HG02763 (cell line): ENCODE measurements at regions not wholly inside any gene's neighbourhood (a gene's known extent, or its start where the extent isn't known, plus 50 kb on each side); places are given as distances from the start of the nearest gene placed in this dataset.

Experiments used
- ATAC-seq: cut with Tn5 transposase; IDR thresholded peaks from one replicate; pipeline ENCODE4 v1.9.1; 2021; ENCODE audit warnings: mild to moderate bottlenecking, moderate library complexity; ENCODE audit not compliant: unreplicated experiment

DNA sequence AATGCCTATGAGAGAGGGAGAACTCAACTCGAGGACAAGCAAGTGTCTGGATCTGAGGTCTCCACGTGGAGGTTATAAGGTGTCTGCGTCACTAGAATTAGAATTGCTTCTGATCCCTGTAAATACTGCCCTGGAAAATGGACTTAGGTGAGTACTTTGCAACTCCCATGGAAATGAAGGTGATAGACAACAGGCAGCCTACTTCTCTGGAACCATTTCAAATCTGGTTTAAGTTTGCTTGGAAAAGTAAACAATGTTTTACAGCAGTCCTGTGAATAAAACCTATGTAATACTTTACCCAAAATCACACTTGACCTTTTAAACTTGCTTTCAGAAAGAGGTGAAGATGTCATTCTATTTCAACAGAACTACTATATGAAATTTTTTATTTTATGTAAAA is 70.1 kb upstream of the TENT5A start:
- ATAC-seq, result no peak

DNA sequence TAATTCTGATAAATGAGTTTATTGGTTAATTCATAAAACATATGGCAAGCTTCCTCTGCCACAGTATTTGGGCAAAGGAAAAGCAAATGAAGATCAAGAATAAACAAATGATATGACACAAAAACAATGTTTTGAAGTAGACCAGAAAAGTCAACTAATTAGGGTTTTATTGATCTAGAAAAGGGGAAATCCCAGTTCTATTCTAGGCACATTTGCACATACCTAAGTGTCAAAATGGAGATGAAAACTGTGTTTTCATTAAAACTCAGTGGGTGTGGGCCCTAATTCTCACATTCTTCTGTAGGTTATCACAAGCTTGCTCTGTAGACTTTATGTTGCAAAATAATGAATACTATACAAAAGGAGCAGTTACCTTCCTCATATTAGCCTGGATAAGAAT is 69.0 kb upstream of the TENT5A start:
- ATAC-seq, result no peak

DNA sequence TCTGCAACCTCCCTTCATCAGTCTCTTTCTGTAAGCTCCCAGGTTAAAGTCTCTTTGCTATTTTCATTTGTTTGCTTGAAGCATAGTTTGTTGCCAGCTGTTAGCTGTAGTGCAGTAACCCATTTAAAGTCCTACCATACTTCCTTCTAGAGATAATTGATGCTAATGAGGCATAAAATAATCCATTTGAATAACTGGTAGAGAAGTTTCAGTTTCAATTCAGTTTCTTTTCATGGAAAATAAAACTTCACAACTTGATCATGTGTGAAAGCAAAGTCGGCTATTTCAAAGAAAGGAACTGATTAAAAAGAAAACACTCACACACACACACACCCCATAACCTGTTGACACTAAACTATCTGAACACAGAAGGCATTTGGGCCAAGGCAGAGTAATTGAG is 68.5 kb upstream of the TENT5A start:
- ATAC-seq, result no peak

DNA sequence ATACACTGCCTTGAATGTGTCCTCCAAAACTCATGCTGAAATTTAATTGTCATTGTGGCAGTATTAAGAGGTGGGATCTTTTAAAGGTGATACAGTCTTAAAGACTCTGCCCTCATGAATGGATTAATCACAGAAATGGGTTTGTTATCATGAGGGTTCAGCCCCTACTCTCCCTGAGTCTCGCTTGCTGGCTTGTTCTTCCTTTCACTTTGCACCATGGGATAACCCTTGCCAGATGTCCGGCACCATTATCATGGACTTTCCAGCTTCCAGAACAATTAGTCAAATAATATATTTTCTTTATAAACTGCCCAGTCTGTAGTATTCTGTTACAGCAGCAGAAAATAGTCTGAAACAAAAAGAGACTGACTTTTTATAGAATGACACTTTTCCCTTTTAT is 67.9 kb upstream of the TENT5A start:
- ATAC-seq, result no peak

DNA sequence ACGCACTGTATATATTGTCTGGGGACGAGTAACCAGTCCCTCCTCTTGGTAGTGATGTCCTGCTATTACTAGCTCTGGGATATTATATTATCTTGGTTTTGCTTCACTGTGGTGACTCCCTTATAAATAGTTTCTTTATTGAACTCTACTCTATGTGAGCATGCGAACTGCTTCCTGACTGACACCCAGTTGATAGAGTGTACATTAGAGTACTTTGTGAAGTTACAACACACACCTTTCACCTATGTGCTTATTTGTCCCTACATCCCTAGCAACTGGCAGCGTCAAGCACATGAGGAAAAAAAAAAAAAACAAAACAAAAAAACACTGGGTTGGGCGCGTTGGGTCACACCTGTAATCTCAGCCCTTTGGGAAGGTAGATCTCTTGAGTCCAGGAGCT is 67.3 kb upstream of the TENT5A start:
- ATAC-seq, result no peak

DNA sequence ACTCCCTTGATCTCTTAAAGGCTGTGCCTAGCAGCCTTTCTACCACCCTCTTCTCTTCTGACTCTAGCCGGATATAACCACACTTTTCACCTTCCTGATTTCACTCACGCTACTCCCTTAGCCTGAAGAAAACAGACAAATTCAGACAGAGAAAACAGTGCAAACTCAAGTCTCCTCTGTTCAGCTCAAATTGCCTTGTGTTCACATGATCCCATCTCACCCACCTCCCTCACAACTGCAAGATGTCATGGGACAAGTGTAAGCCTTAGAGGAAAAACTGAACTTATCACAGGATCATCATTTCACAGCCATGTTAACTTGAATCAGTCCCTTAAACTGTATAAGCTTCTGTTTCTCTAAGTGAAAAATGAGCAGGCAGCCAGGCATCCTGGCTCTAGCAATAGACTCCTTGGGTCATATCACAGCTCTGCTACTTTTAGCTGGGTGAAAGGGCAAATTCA is 66.5 kb upstream of the TENT5A start:
- ATAC-seq, result peak; percentile 60

DNA sequence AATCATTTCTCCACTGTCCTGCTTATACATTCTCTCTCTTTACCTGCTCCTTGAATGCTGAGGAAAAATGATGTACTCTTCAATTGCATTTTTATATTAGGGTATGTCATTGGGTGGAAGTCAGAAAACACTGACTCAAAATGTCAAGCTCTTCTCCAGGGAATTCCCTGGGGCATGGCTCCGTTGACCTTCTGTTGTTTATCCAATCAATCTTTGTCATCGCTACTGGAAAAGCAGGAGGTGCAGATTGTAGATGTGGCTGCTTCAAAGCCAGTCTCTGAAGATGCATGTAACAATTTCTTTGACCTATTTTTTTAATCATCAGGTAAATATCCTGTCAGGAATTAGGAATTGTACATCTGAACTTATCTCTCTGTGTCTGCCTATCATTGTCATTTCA is 63.9 kb upstream of the TENT5A start:
- ATAC-seq, result no peak

DNA sequence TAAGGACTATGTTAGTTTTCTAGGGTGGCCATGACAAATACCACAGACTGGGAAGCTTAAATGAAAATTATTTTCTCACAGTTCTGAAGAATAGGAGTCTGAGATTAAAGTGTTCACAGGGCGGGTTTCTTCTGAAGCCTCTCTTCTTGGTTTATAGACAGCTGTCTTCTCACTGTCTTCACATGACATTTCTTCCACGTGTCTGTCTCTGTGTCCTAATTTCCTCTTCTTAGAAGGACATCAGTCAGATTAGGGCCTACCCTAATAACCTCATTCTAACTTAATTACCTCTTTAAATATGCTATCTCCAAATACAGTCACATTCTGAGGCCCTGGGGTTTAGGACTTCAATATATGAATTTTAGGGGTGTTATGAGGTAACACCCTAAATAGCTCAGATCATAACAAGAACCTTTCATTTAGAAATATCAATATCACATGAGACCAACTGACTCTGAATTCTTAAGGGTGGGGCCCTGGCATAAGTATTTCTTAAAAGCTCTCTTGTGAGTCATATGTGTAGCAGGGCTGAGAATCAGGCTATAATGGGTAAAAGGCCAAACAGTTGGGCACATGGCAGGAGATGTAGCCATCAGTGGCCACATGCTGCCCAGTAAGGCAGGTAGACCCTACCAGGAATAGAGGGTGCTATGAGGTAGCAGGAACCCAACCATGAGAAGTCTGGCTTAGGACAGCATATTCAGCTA is 62.0 kb upstream of the TENT5A start:
- ATAC-seq, result no peak

DNA sequence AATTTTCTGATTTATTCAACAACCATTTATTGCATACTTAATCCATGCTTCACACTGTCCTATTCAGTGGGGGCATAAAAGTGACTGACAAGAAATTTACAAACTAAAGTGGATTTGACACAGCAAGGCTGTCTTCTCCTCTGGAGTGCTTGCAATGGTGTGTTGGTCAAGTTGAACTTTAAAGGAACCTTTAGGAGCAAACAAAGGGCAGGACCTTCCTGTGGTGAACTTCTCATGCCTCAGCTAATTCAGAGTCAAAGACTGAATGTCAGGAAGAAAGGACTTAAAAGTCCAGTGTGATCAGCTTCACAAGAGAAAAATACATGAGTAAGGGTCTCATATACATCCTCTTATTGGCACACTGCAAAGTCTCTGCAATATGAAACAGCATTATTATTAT is 60.8 kb upstream of the TENT5A start:
- no peak for ATAC-seq

DNA sequence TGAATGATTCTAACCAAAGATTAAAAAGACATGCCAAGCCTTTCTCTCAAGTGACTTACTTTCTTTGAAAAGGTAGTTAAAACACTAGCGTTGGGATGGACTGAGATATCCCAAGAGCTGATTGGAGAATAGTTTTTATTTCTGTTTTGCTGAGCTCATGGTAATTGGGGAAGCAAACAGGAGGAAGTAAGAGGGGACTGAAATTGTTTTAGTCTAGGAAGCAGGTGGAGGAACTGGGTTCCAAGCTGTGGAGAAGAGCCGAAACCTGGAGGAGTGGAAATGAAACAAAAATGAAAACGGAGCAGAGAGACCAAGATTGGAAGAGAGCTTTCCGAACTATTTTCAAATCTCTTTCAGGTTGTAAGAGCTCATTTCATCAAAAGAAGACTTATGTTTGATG is 59.9 kb upstream of the TENT5A start:
- no peak for ATAC-seq

DNA sequence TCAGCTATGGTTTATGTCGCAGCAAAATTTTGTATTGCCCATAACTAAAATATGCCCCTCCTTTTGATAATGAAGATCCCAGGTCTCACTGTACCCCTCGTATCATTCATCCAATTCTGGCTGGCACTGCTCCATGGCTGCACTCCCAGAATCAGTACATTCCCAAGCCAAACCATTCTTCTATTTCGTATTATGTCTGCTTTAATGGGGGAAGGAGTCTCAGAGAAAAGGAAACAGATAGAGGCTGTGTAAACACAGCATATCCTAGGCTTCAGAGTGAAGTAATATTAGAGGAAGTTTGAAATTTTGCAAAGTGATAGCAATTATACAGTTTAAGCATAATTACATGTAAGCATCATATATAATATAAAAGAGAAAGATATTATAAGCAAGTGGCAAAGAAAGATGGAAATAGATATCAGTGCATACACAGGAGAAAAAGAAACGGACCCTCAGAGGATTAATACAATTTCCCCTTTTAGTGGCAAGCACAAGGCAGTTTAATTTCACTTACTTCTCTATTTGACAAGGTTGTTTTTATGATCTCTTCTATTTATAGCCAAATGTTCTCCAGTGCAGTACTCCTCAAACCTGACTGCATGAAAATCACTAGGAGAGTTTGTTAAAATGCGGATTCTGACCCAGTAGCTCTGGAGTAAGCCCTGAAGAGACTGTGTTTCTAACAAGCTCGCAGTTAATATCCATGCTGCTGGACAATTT is 56.5 kb upstream of the TENT5A start:
- no peak for ATAC-seq

DNA sequence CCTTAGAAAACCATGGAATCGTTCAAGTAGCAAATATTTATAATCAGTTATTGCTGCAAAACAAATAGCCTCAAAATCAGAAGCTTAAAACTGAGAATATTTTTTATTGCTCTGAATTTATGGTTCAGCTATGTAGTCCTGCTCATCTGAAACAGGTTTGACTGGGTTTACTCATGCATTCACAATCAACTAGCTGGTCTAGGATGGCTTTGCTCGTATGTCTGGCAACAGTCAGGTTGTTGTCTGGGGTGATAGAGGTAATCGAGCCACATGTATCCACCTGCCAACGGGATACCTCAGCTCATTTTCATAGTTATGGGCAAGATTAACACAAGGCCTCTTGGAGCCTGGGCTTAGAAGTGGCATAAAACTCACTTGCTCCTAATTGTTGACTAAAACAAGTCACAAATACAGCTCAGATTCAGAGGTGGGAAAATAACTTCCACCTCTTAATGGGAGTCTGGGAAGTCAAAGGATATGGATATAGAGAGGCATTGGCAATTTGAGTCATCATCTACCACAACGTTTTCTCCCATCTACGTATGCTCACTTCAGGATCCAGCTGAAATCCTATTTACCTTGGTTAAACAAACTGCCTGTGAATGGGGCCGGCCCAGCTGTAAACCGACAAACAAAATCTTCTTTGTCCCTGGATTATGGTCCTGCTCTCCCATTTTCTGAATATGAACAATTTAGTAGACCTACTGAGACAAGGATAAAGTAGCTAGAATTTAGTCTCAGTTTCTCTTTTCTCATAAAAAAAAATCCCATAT is 54.5 kb upstream of the TENT5A start:
- no peak for ATAC-seq

DNA sequence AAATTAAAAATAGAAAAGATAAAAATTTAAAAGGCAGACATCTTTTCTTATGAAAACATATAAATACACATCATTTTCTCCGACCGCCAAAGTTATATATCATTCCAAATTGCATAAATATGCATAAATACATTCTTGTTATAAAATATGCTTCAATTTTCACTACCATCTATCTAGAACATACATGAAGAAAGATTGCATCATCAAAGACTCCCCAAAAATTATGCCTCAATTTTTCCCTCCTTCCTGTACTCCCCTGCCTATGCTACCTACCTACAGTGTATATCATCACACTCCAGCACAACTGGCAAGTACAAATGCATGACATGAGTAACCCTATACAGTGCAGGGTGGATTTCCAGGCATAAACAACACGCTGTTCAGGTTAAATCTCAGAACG is 49.9 kb upstream of the TENT5A start:
- no peak for ATAC-seq
